Breast epithelium (tissue), 3 donors: ENCODE measurements at regions not wholly inside any gene's neighbourhood (a gene's known extent, or its start where the extent isn't known, plus 50 kb on each side); places are given as distances from the start of the nearest gene placed in this dataset.

ENCODE experiments used
- CTCF ChIP-seq, 3 donors: fragments of 450-650 bp; IDR thresholded peaks; one replicate each; pipeline ENCODE4 v1.5.1; 2016 to 2017; ENCODE audit warnings: antibody characterized with exemption in 3 of 3, mild to moderate bottlenecking in 3 of 3, moderate library complexity in 3 of 3
- POLR2A ChIP-seq: fragments of 450-650 bp; IDR thresholded peaks from one replicate; pipeline ENCODE4 v1.6.1; 2016; ENCODE audit warnings: antibody characterized with exemption, mild to moderate bottlenecking, moderate library complexity
- POLR2AphosphoS5 ChIP-seq, 3 donors: sonication (generic); formaldehyde crosslinking; IDR thresholded peaks; one replicate each; pipeline ENCODE4 v1.6.1; 2017; ENCODE audit warnings: antibody characterized with exemption in 3 of 3

GRCh38 chrX:119343856-119344255 is 55.3 kb upstream of the SLC25A43 start:
- no peak for TF ChIP-seq POLR2A
- TF ChIP-seq CTCF (IDR thresholded peaks at IDR 0.05) = no peak
- no peak for TF ChIP-seq POLR2AphosphoS5 (IDR thresholded peaks at IDR 0.05)
